ENCODE measurements at regions not wholly inside any gene's neighbourhood (a gene's known extent, or its start where the extent isn't known, plus 50 kb on each side); places are given as distances from the start of the nearest gene placed in this dataset.

DNA sequence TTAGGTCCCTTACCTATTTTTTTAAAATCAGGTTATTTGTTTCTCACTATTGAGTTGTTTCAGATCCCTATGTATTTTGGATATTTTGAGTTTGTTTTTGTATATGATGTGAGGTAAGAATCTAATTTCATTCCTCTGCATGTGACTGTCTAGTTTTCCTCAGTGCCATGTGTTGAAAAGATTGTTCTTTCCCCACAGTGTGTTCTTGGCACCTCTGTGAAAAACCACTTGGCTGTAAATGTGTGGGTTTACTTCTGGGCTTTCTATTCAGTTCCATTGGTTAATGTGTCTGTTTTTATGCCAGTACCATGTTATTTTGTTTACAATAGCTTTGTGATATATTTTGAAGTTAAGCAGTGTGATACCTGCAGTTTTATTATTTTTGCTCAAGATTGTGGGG is 1516.4 kb downstream of the AACS start:
- DNase-seq (ENCODE audit: low read depth, low spot score) = no peak
- H3K9ac ChIP-seq (replicated peaks; ENCODE audit: extremely low read depth, insufficient read depth, low read length) = no peak overlapping the region
- H3K79me2 ChIP-seq (ENCODE audit: control insufficient read depth, insufficient read depth, low read length) = no peaks in the 10 kb centered on the region
- H3K36me3 ChIP-seq (ENCODE audit: control insufficient read depth in 2 of 2, extremely low read depth in 1 of 2, insufficient read depth in 2 of 2, low read length in 2 of 2) = no peaks in the 10 kb centered on the region
- TF ChIP-seq JUN (IDR thresholded peaks at IDR 0.05; ENCODE audit: borderline replicate concordance, insufficient read depth, insufficient read length, low read depth) (no peak), CTCF (IDR thresholded peaks at IDR 0.05; ENCODE audit: extremely low read depth in 1 of 2, insufficient read depth in 1 of 2, low read depth in 1 of 2, low read length in 2 of 2) (no peak), POLR2A (IDR thresholded peaks at IDR 0.05; ENCODE audit: low read depth, low read length) (no peak), POLR2AphosphoS5 (IDR thresholded peaks at IDR 0.05; ENCODE audit: insufficient read depth, low read depth, low read length) (no peak), FOS (IDR thresholded peaks at IDR 0.05; ENCODE audit: borderline replicate concordance, insufficient read depth, low read length) (no peak), MAX (IDR thresholded peaks at IDR 0.05; ENCODE audit: insufficient read depth, insufficient read length) (no peak), GATA2 (IDR thresholded peaks at IDR 0.05; ENCODE audit: insufficient read depth, insufficient read length, low read depth, low read length) (no peak), MYC (IDR thresholded peaks at IDR 0.05; ENCODE audit: low read depth, low read length) (no peak), EZH2 (IDR thresholded peaks at IDR 0.05; ENCODE audit: borderline replicate concordance, low read depth, low read length, severe bottlenecking) (no peak)
- peaks cover 2% of the 10 kb centered on the region for H3K9me3 ChIP-seq (replicated peaks; ENCODE audit: control insufficient read depth, insufficient read depth, low read length)
- no peaks in the 10 kb centered on the region for H3K9me1 ChIP-seq (replicated peaks; ENCODE audit: control insufficient read depth, extremely low read depth, insufficient read depth, low read length)
- ChIA-PET CTCF (no interaction called here), POLR2A (no interaction called here)
- H3K27ac ChIP-seq (ENCODE audit: insufficient read depth, low read depth, low read length) = no peak overlapping the region
- no peaks in the 10 kb centered on the region for H3K4me1 ChIP-seq (ENCODE audit: control insufficient read depth, extremely low read depth, insufficient read depth, low read length)
- dilution Hi-C loops (cut with MboI; ENCODE audit: extremely low pct_ligation_motif_present, low sequenced_read_pairs) = no loop called here
- intact Hi-C loops (cut with micrococcal nuclease) = no loop called here
- H4K20me1 ChIP-seq (replicated peaks; ENCODE audit: control insufficient read depth, extremely low read depth, insufficient read depth, low read length) = no peaks in the 10 kb centered on the region
- no peak for FAIRE-seq
- BruUV-seq (replicated peaks) = no TSS peak
- no peak overlapping the region for H3K4me2 ChIP-seq (ENCODE audit: insufficient read depth, low read length)
- no peak overlapping the region for H3K4me3 ChIP-seq (replicated peaks in 1 of 3; ENCODE audit: insufficient read depth in 1 of 3, low read depth in 1 of 3, low read length in 3 of 3)
- H3K27me3 ChIP-seq (ENCODE audit: control insufficient read depth in 2 of 2, insufficient read depth in 2 of 2, low read length in 2 of 2) = no peaks in the 10 kb centered on the region
- no peak overlapping the region for H2AFZ ChIP-seq (ENCODE audit: low read depth, low read length)

Data from endothelial cell of umbilical vein (primary cell).